Mesendoderm (in vitro differentiated cells): ENCODE measurements at regions not wholly inside any gene's neighbourhood (a gene's known extent, or its start where the extent isn't known, plus 50 kb on each side); places are given as distances from the start of the nearest gene placed in this dataset.

Experiments
- DNase-seq: peaks from one replicate; pipeline ENCODE4 v3.0.0; 2013
- H2AK5ac ChIP-seq: 2 replicates; pipeline ENCODE4 v1.6.1; 2013; ENCODE audit warnings: low read length, inconsistent platforms
- H2BK120ac ChIP-seq: 2 replicates; pipeline ENCODE4 v1.6.1; 2013; ENCODE audit warnings: low read depth, mild to moderate bottlenecking, low read length, moderate library complexity, mixed read lengths
- H2BK15ac ChIP-seq: replicated peaks from 2 replicates; pipeline ENCODE4 v1.6.1; 2013; ENCODE audit warnings: low read depth, mild to moderate bottlenecking, moderate library complexity
- H2BK5ac ChIP-seq: 2 replicates; pipeline ENCODE4 v1.6.1; 2013; ENCODE audit warnings: low read length, inconsistent platforms
- H3K18ac ChIP-seq: 2 replicates; pipeline ENCODE4 v1.6.1; 2013; ENCODE audit warnings: mild to moderate bottlenecking, low read length, mixed read lengths
- H3K23ac ChIP-seq: one replicate; pipeline ENCODE4 v1.6.1; 2013; ENCODE audit warnings: low read length
- H3K27ac ChIP-seq: 2 replicates; pipeline ENCODE4 v1.5.1; 2013; ENCODE audit warnings: low read depth, mild to moderate bottlenecking, inconsistent platforms, low read length, moderate library complexity
- H3K27me3 ChIP-seq: 2 replicates; pipeline ENCODE4 v1.6.1; 2013; ENCODE audit warnings: low read length, control low read depth, mild to moderate bottlenecking, inconsistent platforms; ENCODE audit not compliant: insufficient read depth, poor library complexity
- H3K36me3 ChIP-seq: 2 replicates; pipeline ENCODE4 v1.6.1; 2013; ENCODE audit warnings: low read length, inconsistent platforms; ENCODE audit not compliant: control insufficient read depth, insufficient read depth
- H3K4ac ChIP-seq: one replicate; pipeline ENCODE4 v1.6.1; 2013; ENCODE audit warnings: low read depth, mild to moderate bottlenecking, low read length, moderate library complexity
- H3K4me1 ChIP-seq: 2 replicates; pipeline ENCODE4 v1.6.1; 2013; ENCODE audit warnings: low read depth, low read length, inconsistent platforms; ENCODE audit not compliant: control insufficient read depth
- H3K4me2 ChIP-seq: 2 replicates; pipeline ENCODE4 v1.6.1; 2013; ENCODE audit warnings: low read length
- H3K4me3 ChIP-seq: 2 replicates; pipeline ENCODE4 v1.5.1; 2013; ENCODE audit warnings: mild to moderate bottlenecking, low read length
- H3K56ac ChIP-seq: one replicate; pipeline ENCODE4 v1.6.1; 2013; ENCODE audit warnings: low read length
- H3K79me1 ChIP-seq: 2 replicates; pipeline ENCODE4 v1.6.1; 2013; ENCODE audit warnings: low read length, inconsistent platforms
- H3K79me2 ChIP-seq: 2 replicates; pipeline ENCODE4 v1.6.1; 2013; ENCODE audit warnings: mild to moderate bottlenecking, low read length; ENCODE audit not compliant: control insufficient read depth, insufficient read depth
- H3K9ac ChIP-seq: 2 replicates; pipeline ENCODE4 v1.6.1; 2013; ENCODE audit warnings: low read length, inconsistent platforms
- H4K5ac ChIP-seq: one replicate; pipeline ENCODE4 v1.6.1; 2013; ENCODE audit warnings: low read length
- H4K8ac ChIP-seq: one replicate; pipeline ENCODE4 v1.6.1; 2013; ENCODE audit warnings: low read depth, mild to moderate bottlenecking, control low read depth, low read length, moderate library complexity
- WGBS: extraction: QIAGEN DNeasy Blood & Tissue Kit; methylation state at CpG from one replicate; pipeline ENCODE4 v1.1.7; 2013; ENCODE audit warnings: low lambda C conversion rate, missing lambda C conversion rate; ENCODE audit not compliant: insufficient coverage; ENCODE audit errors: extremely low coverage; 5-methylcytosine and 5-hydroxymethylcytosine counted together

- no peak overlapping the region for H3K27ac ChIP-seq
- no peak overlapping the region for H4K8ac ChIP-seq
- H3K36me3 ChIP-seq: no peaks in the 10 kb centered on the region
- no peaks in the 10 kb centered on the region for H3K79me2 ChIP-seq
- no peak overlapping the region for H2BK120ac ChIP-seq
- no peak overlapping the region for H4K5ac ChIP-seq
- H3K9ac ChIP-seq: no peak overlapping the region
- no peak overlapping the region for H3K56ac ChIP-seq
- H3K27me3 ChIP-seq: no peaks in the 10 kb centered on the region
- no peaks in the 10 kb centered on the region for H3K79me1 ChIP-seq
- no peak overlapping the region for H2BK15ac ChIP-seq
- no peak overlapping the region for H3K18ac ChIP-seq
- no peaks in the 10 kb centered on the region for H3K4me1 ChIP-seq
- H2AK5ac ChIP-seq: no peak overlapping the region
- no peak overlapping the region for H3K4me2 ChIP-seq
- no peak overlapping the region for H3K23ac ChIP-seq
- no peak overlapping the region for H3K4me3 ChIP-seq
- DNase-seq: no peak
- no peak overlapping the region for H3K4ac ChIP-seq
- H2BK5ac ChIP-seq: no peak overlapping the region
- WGBS: no CpG with 5 or more reads among the region's 5 CpGs
Observed at GRCh38 chr14:100400115-100400514, 77.0 kb downstream of the SLC25A47 start.

GRCh38 chr14:100401031-100401692, 78.0 kb downstream of the SLC25A47 start:
- Histone ChIP-seq H3K27me3 (no peaks in the 10 kb centered on the region), H3K56ac (no peak overlapping the region), H3K4me3 (no peak overlapping the region), H3K27ac (no peak overlapping the region), H3K36me3 (no peaks in the 10 kb centered on the region), H3K4ac (no peak overlapping the region), H3K23ac (no peak overlapping the region), H2BK120ac (no peak overlapping the region), H3K18ac (no peak overlapping the region), H4K8ac (no peak overlapping the region), H2AK5ac (no peak overlapping the region), H4K5ac (no peak overlapping the region), H3K9ac (no peak overlapping the region), H3K4me2 (no peak overlapping the region), H3K79me2 (no peaks in the 10 kb centered on the region), H3K79me1 (no peaks in the 10 kb centered on the region), H3K4me1 (no peaks in the 10 kb centered on the region), H2BK15ac (no peak overlapping the region), H2BK5ac (no peak overlapping the region)
- WGBS: 100% methylated on average over 1 of the region's 17 CpGs
- DNase-seq: no peak

- DNase-seq: no peak
- Histone ChIP-seq H3K79me2 (no peaks in the 10 kb centered on the region), H3K4me3 (no peak overlapping the region), H2BK120ac (no peak overlapping the region), H3K79me1 (no peaks in the 10 kb centered on the region), H3K18ac (no peak overlapping the region), H3K27ac (no peak overlapping the region), H4K8ac (no peak overlapping the region), H3K36me3 (no peaks in the 10 kb centered on the region), H3K4me2 (no peak overlapping the region), H2BK15ac (no peak overlapping the region), H3K23ac (no peak overlapping the region), H3K56ac (no peak overlapping the region), H3K27me3 (no peaks in the 10 kb centered on the region), H2BK5ac (no peak overlapping the region), H3K9ac (no peak overlapping the region), H4K5ac (no peak overlapping the region), H3K4me1 (no peaks in the 10 kb centered on the region), H2AK5ac (no peak overlapping the region), H3K4ac (no peak overlapping the region)
- WGBS: no CpG with 5 or more reads among the region's 3 CpGs
Observed at GRCh38 chr14:100401792-100402191, 78.7 kb downstream of the SLC25A47 start.

GRCh38 chr14:100402631-100403030, 79.5 kb downstream of the SLC25A47 start:
- Histone ChIP-seq H3K56ac (no peak overlapping the region), H3K4me3 (no peak overlapping the region), H3K9ac (no peak overlapping the region), H2BK15ac (no peak overlapping the region), H3K18ac (no peak overlapping the region), H4K5ac (no peak overlapping the region), H4K8ac (no peak overlapping the region), H3K79me1 (no peaks in the 10 kb centered on the region), H3K27ac (no peak overlapping the region), H2BK120ac (no peak overlapping the region), H2BK5ac (no peak overlapping the region), H3K36me3 (no peaks in the 10 kb centered on the region), H3K23ac (no peak overlapping the region), H3K27me3 (no peaks in the 10 kb centered on the region), H3K4me1 (no peaks in the 10 kb centered on the region), H3K79me2 (no peaks in the 10 kb centered on the region), H3K4me2 (no peak overlapping the region), H3K4ac (no peak overlapping the region), H2AK5ac (no peak overlapping the region)
- DNase-seq: no peak
- no CpG with 5 or more reads among the region's 7 CpGs for WGBS

GRCh38 chr14:100403105-100403504, 80.0 kb downstream of the SLC25A47 start:
- Histone ChIP-seq H3K79me1 (no peaks in the 10 kb centered on the region), H4K8ac (no peak overlapping the region), H3K36me3 (no peaks in the 10 kb centered on the region), H3K4me3 (no peak overlapping the region), H3K27ac (no peak overlapping the region), H3K4me2 (no peak overlapping the region), H2BK5ac (no peak overlapping the region), H3K23ac (no peak overlapping the region), H2BK120ac (no peak overlapping the region), H3K9ac (no peak overlapping the region), H4K5ac (no peak overlapping the region), H3K27me3 (no peaks in the 10 kb centered on the region), H3K56ac (no peak overlapping the region), H3K18ac (no peak overlapping the region), H3K4ac (no peak overlapping the region), H3K4me1 (no peaks in the 10 kb centered on the region), H3K79me2 (no peaks in the 10 kb centered on the region), H2BK15ac (no peak overlapping the region), H2AK5ac (no peak overlapping the region)
- no CpG with 5 or more reads among the region's 5 CpGs for WGBS
- DNase-seq: no peak

GRCh38 chr14:100403802-100404365, 80.7 kb downstream of the SLC25A47 start:
- H3K79me2 ChIP-seq: no peaks in the 10 kb centered on the region
- no peak overlapping the region for H3K18ac ChIP-seq
- no peaks in the 10 kb centered on the region for H3K36me3 ChIP-seq
- H3K56ac ChIP-seq: no peak overlapping the region
- H4K5ac ChIP-seq: no peak overlapping the region
- H3K4me2 ChIP-seq: no peak overlapping the region
- no peaks in the 10 kb centered on the region for H3K27me3 ChIP-seq
- H3K4ac ChIP-seq: no peak overlapping the region
- H3K79me1 ChIP-seq: no peaks in the 10 kb centered on the region
- H3K4me3 ChIP-seq: no peak overlapping the region
- no CpG with 5 or more reads among the region's 10 CpGs for WGBS
- H3K27ac ChIP-seq: no peak overlapping the region
- H3K23ac ChIP-seq: no peak overlapping the region
- no peak overlapping the region for H4K8ac ChIP-seq
- H2AK5ac ChIP-seq: no peak overlapping the region
- H3K4me1 ChIP-seq: no peaks in the 10 kb centered on the region
- H2BK5ac ChIP-seq: no peak overlapping the region
- no peak overlapping the region for H2BK15ac ChIP-seq
- no peak for DNase-seq
- no peak overlapping the region for H2BK120ac ChIP-seq
- H3K9ac ChIP-seq: no peak overlapping the region
